ENCODE measurements at regions not wholly inside any gene's neighbourhood (a gene's known extent, or its start where the extent isn't known, plus 50 kb on each side); places are given as distances from the start of the nearest gene placed in this dataset.
"Not testable (repeated sequence)": the region's sequence is repeated elsewhere in the genome, so short reads cannot be mapped to it uniquely, and the experiment has no call there.

- not testable (repeated sequence) for DNase-seq (ENCODE audit: low read depth in 1 of 2, low spot score in 1 of 2); H3K27ac ChIP-seq (replicated peaks); H3K4me3 ChIP-seq (replicated peaks; ENCODE audit: insufficient read depth, low read length); H3K27me3 ChIP-seq (ENCODE audit: insufficient read depth, poor library complexity, severe bottlenecking)
Measured at GRCh38 chr9:42656789-42657188, 473.3 kb downstream of the SPATA31A6 start.

GRCh38 chr9:42657496-42657895 is 474.0 kb downstream of the SPATA31A6 start:
- not testable (repeated sequence) for H3K27me3 ChIP-seq (ENCODE audit: insufficient read depth, poor library complexity, severe bottlenecking); H3K27ac ChIP-seq (replicated peaks); DNase-seq (ENCODE audit: low read depth in 1 of 2, low spot score in 1 of 2); H3K4me3 ChIP-seq (replicated peaks; ENCODE audit: insufficient read depth, low read length)

GRCh38 chr9:42697146-42697545 is 513.7 kb downstream of the SPATA31A6 start:
- not testable (repeated sequence) for H3K27me3 ChIP-seq (ENCODE audit: insufficient read depth, poor library complexity, severe bottlenecking); H3K27ac ChIP-seq (replicated peaks); DNase-seq (ENCODE audit: low read depth in 1 of 2, low spot score in 1 of 2); H3K4me3 ChIP-seq (replicated peaks; ENCODE audit: insufficient read depth, low read length)

- not testable (repeated sequence) for H3K4me3 ChIP-seq (replicated peaks; ENCODE audit: insufficient read depth, low read length); H3K27ac ChIP-seq (replicated peaks); H3K27me3 ChIP-seq (ENCODE audit: insufficient read depth, poor library complexity, severe bottlenecking); DNase-seq (ENCODE audit: low read depth in 1 of 2, low spot score in 1 of 2)
Measured at GRCh38 chr9:42702890-42703289, 519.4 kb downstream of the SPATA31A6 start.

GRCh38 chr9:42724841-42725835 is 541.7 kb downstream of the SPATA31A6 start:
- not testable (repeated sequence) for H3K27ac ChIP-seq (replicated peaks); H3K4me3 ChIP-seq (replicated peaks; ENCODE audit: insufficient read depth, low read length); H3K27me3 ChIP-seq (ENCODE audit: insufficient read depth, poor library complexity, severe bottlenecking)
- DNase-seq (ENCODE audit: low read depth in 1 of 2, low spot score in 1 of 2) = peak in 1 of 2 experiments; percentile 13

GRCh38 chr9:42743030-42743814 is 559.8 kb downstream of the SPATA31A6 start:
- H3K27ac ChIP-seq (replicated peaks) = not testable (repeated sequence)
- peak; percentile 58 for TF ChIP-seq CTCF (IDR thresholded peaks at IDR 0.05; ENCODE audit: insufficient read depth, low read length)
- peak; percentile 28 to 69 for DNase-seq (ENCODE audit: low read depth in 1 of 2, low spot score in 1 of 2)

GRCh38 chr9:42757251-42757650 is 573.8 kb downstream of the SPATA31A6 start:
- H3K27me3 ChIP-seq (ENCODE audit: insufficient read depth, poor library complexity, severe bottlenecking); H3K4me3 ChIP-seq (replicated peaks; ENCODE audit: insufficient read depth, low read length); H3K27ac ChIP-seq (replicated peaks); DNase-seq (ENCODE audit: low read depth in 1 of 2, low spot score in 1 of 2): not testable (repeated sequence)

More at GRCh38 chr9:42743030-42743814, 559.8 kb downstream of the SPATA31A6 start:
- not testable (repeated sequence) for H3K27me3 ChIP-seq (ENCODE audit: insufficient read depth, poor library complexity, severe bottlenecking)
- H3K4me3 ChIP-seq (replicated peaks; ENCODE audit: insufficient read depth, low read length) = peak overlapping the region; percentile 27

- H3K27ac ChIP-seq (replicated peaks); H3K4me3 ChIP-seq (replicated peaks; ENCODE audit: insufficient read depth, low read length): not testable (repeated sequence)
- peak in 1 of 2 experiments; percentile 40 for DNase-seq (ENCODE audit: low read depth in 1 of 2, low spot score in 1 of 2)
Measured at GRCh38 chr9:42759320-42759719, 575.9 kb downstream of the SPATA31A6 start.

GRCh38 chr9:42782201-42782600 is 598.7 kb downstream of the SPATA31A6 start:
- H3K27me3 ChIP-seq (ENCODE audit: insufficient read depth, poor library complexity, severe bottlenecking); H3K27ac ChIP-seq (replicated peaks); H3K4me3 ChIP-seq (replicated peaks; ENCODE audit: insufficient read depth, low read length); DNase-seq (ENCODE audit: low read depth in 1 of 2, low spot score in 1 of 2): not testable (repeated sequence)

More at GRCh38 chr9:42759320-42759719, 575.9 kb downstream of the SPATA31A6 start:
- not testable (repeated sequence) for H3K27me3 ChIP-seq (ENCODE audit: insufficient read depth, poor library complexity, severe bottlenecking)

GRCh38 chr9:42792725-42793124 is 609.3 kb downstream of the SPATA31A6 start:
- H3K27ac ChIP-seq (replicated peaks); H3K27me3 ChIP-seq (ENCODE audit: insufficient read depth, poor library complexity, severe bottlenecking); DNase-seq (ENCODE audit: low read depth in 1 of 2, low spot score in 1 of 2); H3K4me3 ChIP-seq (replicated peaks; ENCODE audit: insufficient read depth, low read length): not testable (repeated sequence)

GRCh38 chr9:42798571-42798970 is 615.1 kb downstream of the SPATA31A6 start:
- not testable (repeated sequence) for H3K27me3 ChIP-seq (ENCODE audit: insufficient read depth, poor library complexity, severe bottlenecking); H3K4me3 ChIP-seq (replicated peaks; ENCODE audit: insufficient read depth, low read length); H3K27ac ChIP-seq (replicated peaks)
- peak in 1 of 2 experiments; percentile 4 for DNase-seq (ENCODE audit: low read depth in 1 of 2, low spot score in 1 of 2)

GRCh38 chr9:42802716-42803115 is 619.3 kb downstream of the SPATA31A6 start:
- not testable (repeated sequence) for H3K4me3 ChIP-seq (replicated peaks; ENCODE audit: insufficient read depth, low read length); DNase-seq (ENCODE audit: low read depth in 1 of 2, low spot score in 1 of 2); H3K27ac ChIP-seq (replicated peaks)

GRCh38 chr9:42806674-42807073 is 623.2 kb downstream of the SPATA31A6 start:
- not testable (repeated sequence) for DNase-seq (ENCODE audit: low read depth in 1 of 2, low spot score in 1 of 2); H3K27ac ChIP-seq (replicated peaks); H3K4me3 ChIP-seq (replicated peaks; ENCODE audit: insufficient read depth, low read length); H3K27me3 ChIP-seq (ENCODE audit: insufficient read depth, poor library complexity, severe bottlenecking)

More at GRCh38 chr9:42802716-42803115, 619.3 kb downstream of the SPATA31A6 start:
- not testable (repeated sequence) for H3K27me3 ChIP-seq (ENCODE audit: insufficient read depth, poor library complexity, severe bottlenecking)
